SHP77 treated with DMSO at 0.1 percent for 48 hours (cell line): ENCODE measurements at regions not wholly inside any gene's neighbourhood (a gene's known extent, or its start where the extent isn't known, plus 50 kb on each side); places are given as distances from the start of the nearest gene placed in this dataset.

Source experiments
- DNase-seq: peaks from one replicate; lab custom pipeline; 2025; lab: John Stamatoyannopoulos, UW

- no peak for DNase-seq
Observed at GRCh38 chr22:27293721-27294445, 507.7 kb downstream of the MN1 start.

GRCh38 chr22:27295040-27295439 lies 506.5 kb downstream of the MN1 start:
- DNase-seq = no peak

- DNase-seq = no peak
Observed at GRCh38 chr22:27295605-27296004, 506.0 kb downstream of the MN1 start.

- no peak for DNase-seq
Observed at GRCh38 chr22:27296091-27296675, 505.4 kb downstream of the MN1 start.

GRCh38 chr22:27297125-27297524 lies 504.4 kb downstream of the MN1 start:
- DNase-seq = no peak

GRCh38 chr22:27298332-27298731 lies 503.2 kb downstream of the MN1 start:
- DNase-seq = no peak

GRCh38 chr22:27298742-27299141 lies 502.8 kb downstream of the MN1 start:
- no peak for DNase-seq

GRCh38 chr22:27299181-27300085 lies 502.1 kb downstream of the MN1 start:
- DNase-seq = no peak

- DNase-seq = no peak
Observed at GRCh38 chr22:27300536-27301285, 500.8 kb downstream of the MN1 start.

- DNase-seq = no peak
Observed at GRCh38 chr22:27302501-27302900, 499.1 kb downstream of the MN1 start.

- DNase-seq = no peak
Observed at GRCh38 chr22:27303718-27304117, 497.8 kb downstream of the MN1 start.

- no peak for DNase-seq
Observed at GRCh38 chr22:27306771-27307170, 494.8 kb downstream of the MN1 start.

- no peak for DNase-seq
Observed at GRCh38 chr22:27307545-27308247, 493.9 kb downstream of the MN1 start.

- no peak for DNase-seq
Observed at GRCh38 chr22:27308513-27308912, 493.0 kb downstream of the MN1 start.

GRCh38 chr22:27309697-27310096 lies 491.9 kb downstream of the MN1 start:
- DNase-seq = no peak

- DNase-seq = no peak
Observed at GRCh38 chr22:27310966-27311697, 490.4 kb downstream of the MN1 start.

- DNase-seq = no peak
Observed at GRCh38 chr22:27311698-27312550, 489.6 kb downstream of the MN1 start.

GRCh38 chr22:27312565-27312964 lies 489.0 kb downstream of the MN1 start:
- DNase-seq = no peak

GRCh38 chr22:27312966-27313855 lies 488.3 kb downstream of the MN1 start:
- no peak for DNase-seq
